ENCODE measurements at regions not wholly inside any gene's neighbourhood (a gene's known extent, or its start where the extent isn't known, plus 50 kb on each side); places are given as distances from the start of the nearest gene placed in this dataset.
A peak's percentile ranks its signal among the peaks of the same experiment; 100 is the strongest.
"Not testable (repeated sequence)": the region's sequence is repeated elsewhere in the genome, so short reads cannot be mapped to it uniquely, and the experiment has no call there.

GRCh38 chr2:14501061-14501460 lies 131.5 kb upstream of the LRATD1 start:
- no peak overlapping the region for H3K4me3 Mint-ChIP-seq
- peaks cover 2 to 3% (median 3%) of the 10 kb centered on the region in 3 donors for H3K9me3 Mint-ChIP-seq
- H3K27ac Mint-ChIP-seq: no peak overlapping the region
- H3K36me3 Mint-ChIP-seq: no peaks in the 10 kb centered on the region
- no peaks in the 10 kb centered on the region for H3K27me3 Mint-ChIP-seq
- H3K4me1 Mint-ChIP-seq: no peaks in the 10 kb centered on the region

- not testable (repeated sequence) for H3K9me3 Mint-ChIP-seq, H3K27ac Mint-ChIP-seq, H3K4me1 Mint-ChIP-seq, H3K27me3 Mint-ChIP-seq, H3K36me3 Mint-ChIP-seq
- H3K4me3 Mint-ChIP-seq: peak overlapping the region in 1 of 4 donors; percentile 26
Measured at GRCh38 chr2:14506955-14507354, 125.6 kb upstream of the LRATD1 start.

GRCh38 chr2:14511541-14511940 lies 121.0 kb upstream of the LRATD1 start:
- peaks cover 0 to 5% (median 0%) of the 10 kb centered on the region in 3 donors for H3K9me3 Mint-ChIP-seq
- H3K36me3 Mint-ChIP-seq: no peaks in the 10 kb centered on the region
- H3K27ac Mint-ChIP-seq: no peak overlapping the region
- H3K4me3 Mint-ChIP-seq: no peak overlapping the region
- no peaks in the 10 kb centered on the region for H3K4me1 Mint-ChIP-seq
- no peaks in the 10 kb centered on the region for H3K27me3 Mint-ChIP-seq

- Mint-ChIP-seq H3K4me3 (no peak overlapping the region), H3K27ac (no peak overlapping the region), H3K9me3 (peaks cover 0 to 2% (median 0%) of the 10 kb centered on the region in 3 donors), H3K27me3 (no peaks in the 10 kb centered on the region), H3K4me1 (no peaks in the 10 kb centered on the region), H3K36me3 (peaks cover 2% of the 10 kb centered on the region)
Measured at GRCh38 chr2:14513903-14514302, 118.6 kb upstream of the LRATD1 start.

GRCh38 chr2:14516844-14517243 lies 115.7 kb upstream of the LRATD1 start:
- peaks cover 0 to 5% (median 0%) of the 10 kb centered on the region in 3 donors for H3K9me3 Mint-ChIP-seq
- H3K4me3 Mint-ChIP-seq: no peak overlapping the region
- no peak overlapping the region for H3K27ac Mint-ChIP-seq
- H3K4me1 Mint-ChIP-seq: no peaks in the 10 kb centered on the region
- H3K27me3 Mint-ChIP-seq: no peaks in the 10 kb centered on the region
- peaks cover 3% of the 10 kb centered on the region for H3K36me3 Mint-ChIP-seq

GRCh38 chr2:14517731-14518130 lies 114.8 kb upstream of the LRATD1 start:
- Mint-ChIP-seq H3K27me3 (no peaks in the 10 kb centered on the region), H3K27ac (no peak overlapping the region), H3K36me3 (peaks cover 3% of the 10 kb centered on the region), H3K4me1 (no peaks in the 10 kb centered on the region), H3K4me3 (no peak overlapping the region), H3K9me3 (peaks cover 0 to 7% (median 2%) of the 10 kb centered on the region in 3 donors)

- Mint-ChIP-seq H3K4me1 (no peaks in the 10 kb centered on the region), H3K9me3 (peaks cover 3 to 7% (median 4%) of the 10 kb centered on the region in 3 donors), H3K27me3 (no peaks in the 10 kb centered on the region), H3K4me3 (no peak overlapping the region), H3K27ac (no peak overlapping the region), H3K36me3 (peaks cover 3% of the 10 kb centered on the region)
Measured at GRCh38 chr2:14520385-14520945, 112.1 kb upstream of the LRATD1 start.

GRCh38 chr2:14524041-14524802 lies 108.3 kb upstream of the LRATD1 start:
- Mint-ChIP-seq H3K27ac (no peak overlapping the region), H3K27me3 (no peaks in the 10 kb centered on the region), H3K4me1 (peaks cover 0 to 2% (median 0%) of the 10 kb centered on the region in 3 donors), H3K36me3 (peaks cover under 1% of the 10 kb centered on the region), H3K4me3 (no peak overlapping the region), H3K9me3 (peaks cover 3 to 7% (median 4%) of the 10 kb centered on the region in 3 donors)

- H3K4me3 Mint-ChIP-seq: no peak overlapping the region
- no peak overlapping the region for H3K27ac Mint-ChIP-seq
- H3K9me3 Mint-ChIP-seq: peaks cover 3 to 7% (median 6%) of the 10 kb centered on the region in 3 donors
- peaks cover 0 to 2% (median 0%) of the 10 kb centered on the region in 3 donors for H3K4me1 Mint-ChIP-seq
- H3K27me3 Mint-ChIP-seq: no peaks in the 10 kb centered on the region
- H3K36me3 Mint-ChIP-seq: no peaks in the 10 kb centered on the region
Measured at GRCh38 chr2:14524803-14525080, 107.8 kb upstream of the LRATD1 start.

GRCh38 chr2:14530506-14530905 lies 102.0 kb upstream of the LRATD1 start:
- H3K27ac Mint-ChIP-seq: no peak overlapping the region

GRCh38 chr2:14533131-14533757 lies 99.3 kb upstream of the LRATD1 start:
- Mint-ChIP-seq H3K4me3 (no peak overlapping the region), H3K27me3 (no peaks in the 10 kb centered on the region), H3K4me1 (no peaks in the 10 kb centered on the region), H3K9me3 (peaks cover 2 to 7% (median 2%) of the 10 kb centered on the region in 3 donors), H3K27ac (no peak overlapping the region), H3K36me3 (no peaks in the 10 kb centered on the region)

More at GRCh38 chr2:14530506-14530905, 102.0 kb upstream of the LRATD1 start:
- no peaks in the 10 kb centered on the region for H3K27me3 Mint-ChIP-seq
- H3K9me3 Mint-ChIP-seq: peaks cover 0 to 2% (median 0%) of the 10 kb centered on the region in 3 donors
- H3K4me1 Mint-ChIP-seq: peaks cover 0 to 2% (median 0%) of the 10 kb centered on the region in 3 donors
- H3K36me3 Mint-ChIP-seq: no peaks in the 10 kb centered on the region
- no peak overlapping the region for H3K4me3 Mint-ChIP-seq

GRCh38 chr2:14535156-14535555 lies 97.4 kb upstream of the LRATD1 start:
- Mint-ChIP-seq H3K9me3 (peaks cover 0 to 7% (median 2%) of the 10 kb centered on the region in 3 donors), H3K36me3 (no peaks in the 10 kb centered on the region), H3K4me1 (no peaks in the 10 kb centered on the region), H3K27ac (no peak overlapping the region), H3K4me3 (no peak overlapping the region), H3K27me3 (no peaks in the 10 kb centered on the region)

- no peaks in the 10 kb centered on the region for H3K4me1 Mint-ChIP-seq
- peaks cover 0 to 7% (median 5%) of the 10 kb centered on the region in 3 donors for H3K9me3 Mint-ChIP-seq
- H3K27ac Mint-ChIP-seq: no peak overlapping the region
- H3K4me3 Mint-ChIP-seq: no peak overlapping the region
- no peaks in the 10 kb centered on the region for H3K27me3 Mint-ChIP-seq
- no peaks in the 10 kb centered on the region for H3K36me3 Mint-ChIP-seq
Measured at GRCh38 chr2:14536976-14537375, 95.5 kb upstream of the LRATD1 start.

GRCh38 chr2:14540015-14540414 lies 92.5 kb upstream of the LRATD1 start:
- Mint-ChIP-seq H3K4me1 (no peaks in the 10 kb centered on the region), H3K36me3 (no peaks in the 10 kb centered on the region), H3K27ac (no peak overlapping the region), H3K4me3 (no peak overlapping the region), H3K27me3 (no peaks in the 10 kb centered on the region), H3K9me3 (peaks cover 5 to 15% (median 7%) of the 10 kb centered on the region in 3 donors)

- no peak overlapping the region for H3K27ac Mint-ChIP-seq
- H3K4me3 Mint-ChIP-seq: no peak overlapping the region
- H3K4me1 Mint-ChIP-seq: no peaks in the 10 kb centered on the region
- no peaks in the 10 kb centered on the region for H3K27me3 Mint-ChIP-seq
- peaks cover 5 to 8% (median 6%) of the 10 kb centered on the region in 3 donors for H3K9me3 Mint-ChIP-seq
- H3K36me3 Mint-ChIP-seq: no peaks in the 10 kb centered on the region
Measured at GRCh38 chr2:14543284-14543683, 89.2 kb upstream of the LRATD1 start.

GRCh38 chr2:14544247-14544646 lies 88.3 kb upstream of the LRATD1 start:
- H3K27me3 Mint-ChIP-seq: no peaks in the 10 kb centered on the region
- no peak overlapping the region for H3K4me3 Mint-ChIP-seq
- no peaks in the 10 kb centered on the region for H3K36me3 Mint-ChIP-seq
- no peaks in the 10 kb centered on the region for H3K4me1 Mint-ChIP-seq
- peaks cover 5 to 8% (median 7%) of the 10 kb centered on the region in 3 donors for H3K9me3 Mint-ChIP-seq
- H3K27ac Mint-ChIP-seq: no peak overlapping the region

Data from IgD-negative memory B cell (primary cell).